ENCODE measurements at regions not wholly inside any gene's neighbourhood (a gene's known extent, or its start where the extent isn't known, plus 50 kb on each side); places are given as distances from the start of the nearest gene placed in this dataset.

- TF ChIP-seq EZH2 (IDR thresholded peaks at IDR 0.05) (no peak), CTCF (IDR thresholded peaks at IDR 0.05) (peak; percentile 71), EZH2phosphoT487 (IDR thresholded peaks at IDR 0.05) (no peak)
These were observed 144.5 kb downstream of the PPP1R3A start for GRCh38 chr7:113774182-113774807.
